C4-2B (cell line): ENCODE measurements at regions not wholly inside any gene's neighbourhood (a gene's known extent, or its start where the extent isn't known, plus 50 kb on each side); places are given as distances from the start of the nearest gene placed in this dataset.

Experiments used
- CTCF ChIP-seq: fragments of 450-650 bp; conservative IDR thresholded peaks from 2 replicates; pipeline ENCODE4 v1.5.1; 2017; ENCODE audit warnings: mild to moderate bottlenecking
- ZFX ChIP-seq: fragments of 450-650 bp; IDR thresholded peaks from 2 replicates; pipeline ENCODE4 v1.6.1; 2017

DNA sequence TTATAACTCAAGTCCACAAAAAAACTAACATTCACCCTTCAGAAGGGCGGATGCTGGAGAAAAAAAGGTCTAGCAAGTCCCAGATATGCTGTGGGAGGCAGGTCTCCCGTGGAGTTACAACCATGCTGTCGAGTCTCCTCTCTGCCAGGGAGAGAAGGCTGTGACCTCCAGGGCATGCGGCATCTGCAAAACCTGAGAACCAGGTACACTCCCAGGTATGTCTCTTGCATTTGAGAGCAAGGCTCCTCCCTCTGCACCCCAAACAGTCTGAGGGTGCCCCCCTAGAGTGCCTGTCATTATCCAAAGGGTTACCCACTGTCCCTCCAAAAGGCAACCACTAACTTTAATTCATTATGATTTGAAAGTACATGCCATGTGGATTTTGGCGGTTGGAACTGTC, 134.0 kb downstream of the IRX2 start:
- TF ChIP-seq CTCF = no peak
- TF ChIP-seq ZFX = no peak
